Karpas-422 (cell line): ENCODE measurements at regions not wholly inside any gene's neighbourhood (a gene's known extent, or its start where the extent isn't known, plus 50 kb on each side); places are given as distances from the start of the nearest gene placed in this dataset.
"Not testable (repeated sequence)": the region's sequence is repeated elsewhere in the genome, so short reads cannot be mapped to it uniquely, and the experiment has no call there.

Experiments
- DNase-seq: peaks from one replicate; pipeline ENCODE4 v3.0.0-alpha.2; 2015
- H2AFZ ChIP-seq: fragments of 200-600 bp; sonication (generic); 2 replicates; pipeline ENCODE4 v1.6.1; 2014; ENCODE audit warnings: antibody characterized with exemption, low read length, mixed read lengths
- H3K27ac ChIP-seq: fragments of 200-600 bp; sonication (generic); 2 replicates; pipeline ENCODE4 v1.5.1; 2014; ENCODE audit warnings: mild to moderate bottlenecking, low read length, moderate library complexity
- H3K27me3 ChIP-seq: fragments of 200-600 bp; sonication (generic); 2 replicates; pipeline ENCODE4 v1.6.1; 2014; ENCODE audit warnings: low read length, mixed read lengths
- H3K36me3 ChIP-seq: fragments of 200-600 bp; sonication (generic); 2 replicates; pipeline ENCODE4 v1.6.1; 2014; ENCODE audit warnings: low read length, mixed read lengths; ENCODE audit not compliant: insufficient read depth
- H3K4me1 ChIP-seq: fragments of 200-600 bp; sonication (generic); 2 replicates; pipeline ENCODE4 v1.6.1; 2014; ENCODE audit warnings: mild to moderate bottlenecking, low read length, mixed read lengths
- H3K4me2 ChIP-seq: fragments of 200-600 bp; sonication (generic); 2 replicates; pipeline ENCODE4 v1.6.1; 2014; ENCODE audit warnings: low read length, low read depth, mild to moderate bottlenecking; ENCODE audit not compliant: poor library complexity, severe bottlenecking
- H3K4me3 ChIP-seq: fragments of 200-600 bp; sonication (generic); 2 replicates; pipeline ENCODE4 v1.5.1; 2014; ENCODE audit warnings: mild to moderate bottlenecking, antibody characterized with exemption, low read length, mixed read lengths
- H3K79me2 ChIP-seq: fragments of 200-600 bp; sonication (generic); 2 replicates; pipeline ENCODE4 v1.6.1; 2014; ENCODE audit warnings: mild to moderate bottlenecking, low read length, mixed read lengths
- H3K9ac ChIP-seq: fragments of 200-600 bp; sonication (generic); 2 replicates; pipeline ENCODE4 v1.6.0; 2014; ENCODE audit warnings: low read length
- H3K9me2 ChIP-seq: fragments of 200-600 bp; sonication (generic), shearing (Covaris generic); replicated peaks from 2 replicates; pipeline ENCODE4 v1.6.0; 2014; ENCODE audit warnings: mild to moderate bottlenecking, low read length, moderate library complexity; ENCODE audit not compliant: insufficient read depth
- H3K9me3 ChIP-seq: fragments of 300-700, 200-600 bp; sonication (generic); 2 replicates; pipeline ENCODE4 v1.6.1; 2014; ENCODE audit warnings: low read length, mixed read lengths
- H4K20me1 ChIP-seq: fragments of 200-600 bp; sonication (generic); 2 replicates; pipeline ENCODE4 v1.6.1; 2014; ENCODE audit warnings: mild to moderate bottlenecking, antibody characterized with exemption, low read length, low read depth; ENCODE audit not compliant: insufficient read depth

DNA sequence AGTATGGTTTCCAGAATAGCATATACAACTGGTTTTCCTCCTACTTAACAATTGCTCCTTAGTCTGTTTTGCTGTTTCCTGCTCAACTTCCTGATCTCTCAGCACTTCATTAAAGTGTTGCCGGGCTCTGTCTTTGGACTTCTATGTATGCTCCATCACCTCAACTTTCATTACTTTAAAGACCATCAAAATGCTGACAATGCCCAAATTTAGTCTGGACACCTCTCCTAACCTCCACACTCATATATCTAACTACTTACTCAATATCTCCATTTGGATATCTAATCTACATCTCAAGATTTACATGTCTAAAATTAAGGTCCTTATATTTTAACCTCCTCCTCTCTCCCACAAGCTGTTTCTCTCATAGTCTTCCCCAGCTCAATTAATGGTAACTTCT lies 54.4 kb upstream of the LGR5 start:
- Histone ChIP-seq H3K36me3 (no peaks in the 10 kb centered on the region), H2AFZ (no peak overlapping the region), H3K4me2 (no peak overlapping the region), H3K4me3 (no peak overlapping the region), H3K4me1 (no peaks in the 10 kb centered on the region), H3K27ac (no peak overlapping the region), H3K9me2 (no peaks in the 10 kb centered on the region), H3K79me2 (no peaks in the 10 kb centered on the region), H4K20me1 (no peaks in the 10 kb centered on the region), H3K9ac (no peak overlapping the region), H3K27me3 (no peaks in the 10 kb centered on the region), H3K9me3 (no peaks in the 10 kb centered on the region)
- no peak for DNase-seq

DNA sequence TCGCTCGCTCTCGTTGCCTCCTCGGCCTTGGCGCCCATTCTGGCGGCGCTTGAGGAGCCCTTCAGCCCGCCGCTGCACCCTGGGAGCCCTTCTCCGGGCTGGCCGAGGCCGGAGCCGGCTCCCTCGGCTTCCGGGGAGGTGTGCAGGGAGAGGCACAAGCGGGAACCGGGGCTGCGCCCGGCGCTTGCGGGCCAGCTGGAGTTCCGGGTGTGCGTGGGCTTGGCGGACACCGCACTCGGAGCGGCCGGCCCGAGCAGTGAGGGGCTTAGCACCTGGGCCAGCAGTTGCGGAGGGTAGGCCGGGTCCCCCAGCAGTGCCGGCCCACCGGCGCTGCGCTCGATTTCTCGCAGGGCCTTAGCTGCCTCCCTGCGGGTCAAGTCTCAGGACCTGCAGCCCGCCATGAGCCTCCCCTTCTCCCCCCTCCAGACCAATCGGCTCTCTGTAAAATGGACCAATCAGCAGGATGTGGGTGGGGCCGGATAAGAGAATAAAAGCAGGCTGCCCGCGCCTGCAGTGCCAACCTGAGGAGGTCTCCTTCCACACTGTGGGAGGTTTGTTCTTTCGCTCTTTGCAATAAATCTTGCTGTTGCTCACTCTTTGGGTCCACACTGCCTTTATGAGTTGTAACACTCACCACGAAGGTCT lies 62.8 kb upstream of the LGR5 start:
- H3K4me1 ChIP-seq, H3K9me3 ChIP-seq, H3K27me3 ChIP-seq, H3K79me2 ChIP-seq, H3K4me3 ChIP-seq, H3K27ac ChIP-seq, DNase-seq, H3K9ac ChIP-seq, H2AFZ ChIP-seq, H4K20me1 ChIP-seq, H3K36me3 ChIP-seq, H3K9me2 ChIP-seq, H3K4me2 ChIP-seq: not testable (repeated sequence)

DNA sequence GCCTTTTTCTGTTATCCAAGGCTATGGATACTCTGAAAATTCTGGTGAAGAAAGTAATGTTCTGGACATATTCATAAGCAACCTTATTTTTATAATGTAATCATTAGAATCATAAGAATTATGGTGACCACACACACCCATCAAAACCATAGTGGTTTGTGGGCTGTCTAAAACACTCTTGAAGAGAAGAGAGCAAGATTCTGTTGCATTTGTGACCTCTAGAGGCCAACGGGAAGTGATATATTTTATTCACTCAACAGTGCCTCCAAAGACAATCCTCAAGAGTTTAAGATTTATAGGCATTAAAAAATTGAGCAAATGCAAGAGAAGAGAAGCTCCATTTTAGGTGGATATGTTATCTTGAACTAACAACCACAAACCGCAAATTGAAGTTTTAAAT lies 68.5 kb upstream of the LGR5 start:
- Histone ChIP-seq H3K27ac (no peak overlapping the region), H3K79me2 (no peaks in the 10 kb centered on the region), H3K4me2 (no peak overlapping the region), H3K9ac (no peak overlapping the region), H3K9me3 (no peaks in the 10 kb centered on the region), H3K9me2 (no peaks in the 10 kb centered on the region), H3K36me3 (no peaks in the 10 kb centered on the region), H2AFZ (no peak overlapping the region), H3K27me3 (no peaks in the 10 kb centered on the region), H4K20me1 (no peaks in the 10 kb centered on the region), H3K4me3 (no peak overlapping the region), H3K4me1 (no peaks in the 10 kb centered on the region)
- peak; percentile 51 for DNase-seq

DNA sequence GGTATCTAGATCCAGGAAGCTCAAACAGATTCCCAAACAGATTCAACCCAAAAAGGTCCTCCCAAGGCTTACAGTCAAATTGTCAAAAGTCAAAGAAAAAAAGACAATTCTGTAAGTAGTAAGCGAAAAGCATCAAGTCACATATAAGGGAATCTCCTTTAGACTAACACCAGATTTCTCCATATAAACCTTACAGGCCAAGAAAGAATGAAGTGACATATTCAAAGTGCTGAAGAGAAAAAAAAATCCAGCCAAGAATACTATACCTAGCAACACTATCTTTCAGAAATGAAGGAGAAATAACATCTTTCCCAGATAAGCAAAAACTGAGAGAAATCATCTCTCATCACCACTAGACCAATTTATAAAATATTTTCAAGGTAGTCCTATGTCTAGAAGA lies 79.6 kb upstream of the LGR5 start:
- no peak for DNase-seq
- H3K79me2 ChIP-seq = no peaks in the 10 kb centered on the region
- H3K4me3 ChIP-seq = no peak overlapping the region
- H3K27ac ChIP-seq = no peak overlapping the region
- H3K27me3 ChIP-seq = no peaks in the 10 kb centered on the region
- peaks cover 4% of the 10 kb centered on the region for H3K4me1 ChIP-seq
- H3K4me2 ChIP-seq = no peak overlapping the region
- H3K9me3 ChIP-seq = no peaks in the 10 kb centered on the region
- H3K9me2 ChIP-seq = no peaks in the 10 kb centered on the region
- no peaks in the 10 kb centered on the region for H4K20me1 ChIP-seq
- H2AFZ ChIP-seq = no peak overlapping the region
- H3K9ac ChIP-seq = no peak overlapping the region
- no peaks in the 10 kb centered on the region for H3K36me3 ChIP-seq

DNA sequence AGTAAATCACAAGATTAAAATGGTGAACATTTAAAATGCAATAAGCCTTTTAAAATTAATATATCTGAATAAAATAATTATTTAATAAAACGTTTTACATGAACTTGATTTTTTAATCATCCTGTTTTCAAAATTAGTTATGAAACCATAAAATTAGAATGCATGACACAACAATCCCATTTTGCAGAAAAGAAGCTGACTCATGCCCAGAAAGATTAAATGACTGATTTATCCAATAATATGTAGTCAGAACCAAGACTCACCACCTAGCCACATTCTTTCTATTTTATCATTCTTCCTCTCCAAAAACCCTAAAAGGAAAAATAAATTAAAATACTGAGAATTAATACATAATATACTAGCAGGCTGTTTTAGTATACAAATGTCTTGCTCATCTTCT lies 83.0 kb upstream of the LGR5 start:
- Histone ChIP-seq H3K4me2 (no peak overlapping the region), H3K79me2 (no peaks in the 10 kb centered on the region), H3K4me1 (peaks cover 8% of the 10 kb centered on the region), H3K4me3 (no peak overlapping the region), H3K9ac (no peak overlapping the region), H2AFZ (no peak overlapping the region), H3K36me3 (no peaks in the 10 kb centered on the region), H3K9me2 (no peaks in the 10 kb centered on the region), H3K27me3 (no peaks in the 10 kb centered on the region), H3K9me3 (no peaks in the 10 kb centered on the region), H3K27ac (no peak overlapping the region), H4K20me1 (no peaks in the 10 kb centered on the region)
- no peak for DNase-seq

DNA sequence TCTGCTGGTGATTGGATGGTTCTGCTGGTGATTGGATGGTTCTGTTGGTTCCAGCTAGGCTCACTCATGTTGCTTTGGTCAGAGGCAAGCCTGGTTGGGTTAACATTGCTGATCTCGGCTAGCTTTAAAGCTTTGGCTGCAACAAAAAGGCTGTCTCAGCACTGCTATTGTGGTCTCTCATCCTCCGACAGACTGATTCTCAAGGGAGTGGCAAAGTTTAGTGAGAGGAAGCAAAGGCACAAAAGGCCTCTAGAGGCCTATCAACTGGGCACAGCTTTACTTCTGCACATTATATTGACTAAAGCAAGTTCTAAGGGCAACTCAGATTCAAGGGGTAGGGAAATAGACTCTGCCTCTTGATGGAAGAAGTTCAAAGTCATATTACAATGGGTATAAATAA lies 84.7 kb upstream of the LGR5 start:
- Histone ChIP-seq H3K27me3 (no peaks in the 10 kb centered on the region), H2AFZ (no peak overlapping the region)
- peak; percentile 49 for DNase-seq

DNA sequence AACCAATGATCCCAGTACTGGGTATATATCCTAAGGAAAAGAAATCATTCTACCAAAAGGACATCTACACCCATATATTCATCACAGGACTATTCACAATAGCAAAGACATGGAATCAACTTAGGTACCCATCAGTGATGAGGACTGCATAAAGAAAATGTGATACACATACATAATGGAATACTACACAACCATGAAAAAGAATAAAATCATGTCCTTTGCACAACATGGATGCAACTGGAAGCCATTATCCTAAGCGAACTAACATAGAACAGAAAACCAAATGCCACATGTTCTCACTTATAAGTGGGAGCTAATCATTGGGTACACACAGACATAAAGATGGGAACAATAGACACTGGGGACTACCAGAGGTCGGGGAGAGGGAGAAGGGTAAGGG lies 86.0 kb upstream of the LGR5 start:
- Histone ChIP-seq H3K9me3 (no peaks in the 10 kb centered on the region), H3K9ac (no peak overlapping the region), H3K4me3 (no peak overlapping the region), H3K27me3 (no peaks in the 10 kb centered on the region), H4K20me1 (no peaks in the 10 kb centered on the region), H3K27ac (no peak overlapping the region), H2AFZ (no peak overlapping the region), H3K79me2 (no peaks in the 10 kb centered on the region), H3K4me1 (peaks cover 8% of the 10 kb centered on the region), H3K4me2 (no peak overlapping the region), H3K36me3 (no peaks in the 10 kb centered on the region), H3K9me2 (no peaks in the 10 kb centered on the region)
- DNase-seq = no peak

More for the DNA sequence above, 84.7 kb upstream of the LGR5 start:
- Histone ChIP-seq H3K9me3 (no peaks in the 10 kb centered on the region), H3K9ac (no peak overlapping the region), H3K4me3 (no peak overlapping the region), H3K27ac (no peak overlapping the region), H3K36me3 (no peaks in the 10 kb centered on the region), H3K4me2 (no peak overlapping the region), H3K4me1 (peaks cover 8% of the 10 kb centered on the region), H4K20me1 (no peaks in the 10 kb centered on the region), H3K9me2 (no peaks in the 10 kb centered on the region), H3K79me2 (no peaks in the 10 kb centered on the region)

DNA sequence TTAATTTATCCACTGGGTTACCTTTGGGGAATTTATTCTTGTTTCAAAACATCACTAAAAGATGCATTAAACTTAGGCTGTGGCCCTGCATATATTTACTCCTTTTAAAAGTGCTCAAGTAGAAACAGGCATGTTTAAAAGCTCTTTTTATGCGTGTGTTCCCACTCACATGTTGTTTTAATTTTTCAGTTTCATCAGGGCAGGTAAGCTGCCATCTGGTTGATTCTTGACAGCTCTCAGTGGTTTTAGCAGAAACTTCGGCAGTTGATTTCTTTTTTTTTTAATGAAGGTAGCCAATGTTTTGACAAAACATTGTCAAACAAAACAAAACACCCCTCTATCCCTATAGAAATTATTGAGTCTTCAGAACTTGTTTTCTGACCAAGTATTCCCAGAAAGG lies 89.6 kb upstream of the LGR5 start:
- Histone ChIP-seq H3K9me3 (no peaks in the 10 kb centered on the region), H4K20me1 (no peaks in the 10 kb centered on the region), H3K36me3 (no peaks in the 10 kb centered on the region), H3K4me3 (no peak overlapping the region), H3K9ac (no peak overlapping the region), H3K4me1 (peaks cover 4% of the 10 kb centered on the region), H3K27ac (no peak overlapping the region), H3K27me3 (no peaks in the 10 kb centered on the region), H3K4me2 (no peak overlapping the region), H3K79me2 (no peaks in the 10 kb centered on the region), H3K9me2 (no peaks in the 10 kb centered on the region), H2AFZ (no peak overlapping the region)
- no peak for DNase-seq

DNA sequence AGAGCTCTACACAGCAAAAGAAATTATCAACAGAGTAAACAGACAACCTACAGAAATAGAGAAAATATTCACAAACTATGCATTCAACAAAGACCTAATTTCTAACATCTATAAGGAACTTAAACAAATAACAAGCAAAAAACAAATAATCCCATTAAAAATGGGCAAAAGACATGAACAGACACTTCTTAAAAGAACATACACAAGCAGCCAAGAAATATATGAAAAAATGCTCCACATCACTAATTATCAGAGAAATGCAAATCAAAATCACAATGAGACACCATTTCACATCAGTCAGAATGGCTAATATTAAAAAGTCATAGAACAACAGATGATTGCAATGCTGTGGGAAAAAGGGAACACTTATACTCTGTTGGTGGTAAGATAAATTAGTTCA lies 100.7 kb upstream of the LGR5 start:
- Histone ChIP-seq H2AFZ (no peak overlapping the region), H3K4me2 (no peak overlapping the region), H3K36me3 (no peaks in the 10 kb centered on the region), H3K9me3 (no peaks in the 10 kb centered on the region; the same call in 1 of the 2 replicates), H3K79me2 (no peaks in the 10 kb centered on the region), H3K27me3 (no peaks in the 10 kb centered on the region), H3K9me2 (no peaks in the 10 kb centered on the region), H3K4me1 (no peaks in the 10 kb centered on the region), H3K4me3 (no peak overlapping the region), H4K20me1 (no peaks in the 10 kb centered on the region), H3K9ac (no peak overlapping the region), H3K27ac (no peak overlapping the region)
- DNase-seq = no peak
